ENCODE measurements at regions not wholly inside any gene's neighbourhood (a gene's known extent, or its start where the extent isn't known, plus 50 kb on each side); places are given as distances from the start of the nearest gene placed in this dataset.

- no peak overlapping the region for H3K27ac Mint-ChIP-seq
- H3K36me3 Mint-ChIP-seq (ENCODE audit: low read depth): peaks cover 2% of the 10 kb centered on the region
- H3K4me3 Mint-ChIP-seq: no peak overlapping the region
- no peak for DNase-seq
- peaks cover 1% of the 10 kb centered on the region for H3K27me3 Mint-ChIP-seq (ENCODE audit: low read depth)
- intact Hi-C loops (cut with micrococcal nuclease): no loop called here
- peaks cover 2% of the 10 kb centered on the region for H3K9me3 Mint-ChIP-seq
- CTCF ChIA-PET: no interaction called here
- no peaks in the 10 kb centered on the region for H3K4me1 Mint-ChIP-seq (ENCODE audit: low read depth)
Measured at GRCh38 chr2:14422426-14422825, 210.1 kb upstream of the LRATD1 start.

DNA sequence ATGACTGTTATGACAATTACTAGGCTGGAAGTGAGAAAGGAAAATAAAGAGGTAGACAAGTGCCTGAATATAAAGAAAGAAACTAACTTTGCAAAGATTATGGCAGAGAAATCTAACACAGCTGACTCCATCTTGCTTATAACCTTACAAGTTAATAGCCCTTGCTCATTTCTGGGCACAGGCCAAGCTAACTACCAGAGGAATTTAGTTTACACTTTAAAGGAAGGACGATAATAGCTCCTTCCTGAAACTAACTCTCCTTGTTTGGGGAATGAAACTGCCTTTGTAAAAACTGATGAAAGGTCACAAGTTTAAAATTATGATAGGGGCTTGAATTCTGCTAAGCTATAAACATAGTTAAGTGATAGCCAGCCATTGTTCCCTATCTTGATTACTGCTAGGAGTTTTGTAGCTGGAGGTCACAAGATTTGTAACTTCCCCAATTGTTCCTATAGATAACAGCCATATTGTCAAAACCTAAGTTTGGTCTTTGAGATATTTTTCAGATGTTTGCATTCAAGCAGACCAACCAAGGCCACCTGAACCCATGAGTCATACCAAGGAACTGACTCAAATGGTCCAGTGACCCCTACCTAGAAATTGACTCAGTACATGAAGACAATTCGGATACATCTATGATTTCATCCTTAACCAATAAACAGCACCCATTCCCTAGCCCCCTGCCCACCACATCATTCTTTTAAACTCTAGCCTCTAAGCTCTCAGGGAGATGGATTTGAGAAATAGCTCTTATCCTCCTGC is 209.2 kb upstream of the LRATD1 start:
- no peaks in the 10 kb centered on the region for H3K4me1 Mint-ChIP-seq (ENCODE audit: low read depth)
- peaks cover 1% of the 10 kb centered on the region for H3K27me3 Mint-ChIP-seq (ENCODE audit: low read depth)
- no peak for DNase-seq
- no peak overlapping the region for H3K4me3 Mint-ChIP-seq
- H3K36me3 Mint-ChIP-seq (ENCODE audit: low read depth): peaks cover 2% of the 10 kb centered on the region
- H3K27ac Mint-ChIP-seq: no peak overlapping the region
- peaks cover 2% of the 10 kb centered on the region for H3K9me3 Mint-ChIP-seq
- intact Hi-C loops (cut with micrococcal nuclease): no loop called here
- CTCF ChIA-PET: no interaction called here

DNA sequence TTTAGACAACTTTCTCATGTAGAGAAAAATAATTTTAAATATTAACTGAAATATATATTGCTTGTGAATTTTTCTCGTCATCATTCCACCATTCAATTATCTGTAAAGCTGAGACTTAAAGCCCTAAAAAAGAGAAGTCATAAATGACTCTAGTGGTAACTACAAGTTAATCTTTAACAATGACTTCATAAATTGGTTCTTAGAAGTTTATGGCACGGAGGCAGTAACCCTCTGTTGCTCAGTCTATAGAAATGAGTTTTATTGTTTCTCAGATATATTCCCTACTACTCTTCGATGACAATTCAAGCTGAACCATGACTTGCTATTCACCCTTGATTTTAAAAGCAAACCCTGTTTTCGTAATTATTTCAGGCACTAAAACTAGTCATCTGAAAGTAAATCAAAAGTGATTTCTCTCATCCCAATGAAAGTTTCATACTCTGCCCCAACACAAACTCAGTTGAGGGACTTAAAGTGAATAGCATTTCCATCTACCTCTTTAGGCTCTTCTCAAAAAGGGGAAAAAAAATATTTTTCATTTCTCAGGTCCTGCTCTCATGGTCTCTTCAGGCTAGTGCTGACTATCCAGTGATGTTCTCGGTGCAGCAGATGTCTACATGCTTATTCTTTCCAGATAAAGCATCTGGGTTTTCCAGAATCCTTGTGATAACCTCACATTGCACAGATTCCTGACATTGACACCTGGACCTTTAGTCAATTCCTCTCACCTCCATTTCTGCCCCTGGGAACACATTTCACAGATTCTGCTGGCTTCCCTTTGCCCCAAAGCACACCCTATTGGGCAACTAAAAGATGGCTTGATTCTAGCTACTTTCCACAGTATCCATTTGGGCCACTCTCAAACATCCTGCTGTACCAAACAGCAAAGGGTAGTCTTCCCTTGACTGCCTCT is 207.8 kb upstream of the LRATD1 start:
- H3K36me3 Mint-ChIP-seq (ENCODE audit: low read depth): peaks cover 2% of the 10 kb centered on the region

DNA sequence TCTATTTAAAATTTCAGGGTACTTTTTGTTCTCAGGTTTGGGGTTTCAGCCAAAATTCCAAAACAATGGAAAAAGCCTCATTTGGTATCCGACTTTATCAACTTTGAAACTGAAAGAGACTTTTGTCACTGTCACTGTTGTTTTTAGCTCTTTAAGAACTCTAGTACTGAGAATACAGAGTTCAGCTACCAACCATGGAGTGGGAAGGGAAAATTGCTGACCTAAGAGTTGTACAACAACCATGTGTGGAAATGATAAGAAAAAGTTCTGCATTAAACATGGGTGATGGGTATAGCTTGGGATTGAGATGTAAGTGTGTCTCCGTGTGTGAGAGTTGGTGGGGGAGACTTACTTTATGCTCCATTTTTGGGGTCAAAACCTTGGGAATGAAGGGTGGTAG is 206.6 kb upstream of the LRATD1 start:
- peaks cover 1% of the 10 kb centered on the region for H3K27me3 Mint-ChIP-seq (ENCODE audit: low read depth)
- intact Hi-C loops (cut with micrococcal nuclease): no loop called here
- CTCF ChIA-PET: no interaction called here
- H3K27ac Mint-ChIP-seq: no peak overlapping the region
- H3K36me3 Mint-ChIP-seq (ENCODE audit: low read depth): peaks cover 2% of the 10 kb centered on the region
- H3K4me1 Mint-ChIP-seq (ENCODE audit: low read depth): no peaks in the 10 kb centered on the region
- peaks cover 2% of the 10 kb centered on the region for H3K9me3 Mint-ChIP-seq
- H3K4me3 Mint-ChIP-seq: no peak overlapping the region
- no peak for DNase-seq

More for the DNA sequence above, 207.8 kb upstream of the LRATD1 start:
- Mint-ChIP-seq H3K27me3 (ENCODE audit: low read depth) (peaks cover 1% of the 10 kb centered on the region), H3K4me1 (ENCODE audit: low read depth) (no peaks in the 10 kb centered on the region), H3K9me3 (peaks cover 2% of the 10 kb centered on the region), H3K4me3 (no peak overlapping the region), H3K27ac (no peak overlapping the region)
- CTCF ChIA-PET: no interaction called here
- intact Hi-C loops (cut with micrococcal nuclease): no loop called here
- no peak for DNase-seq

- intact Hi-C loops (cut with micrococcal nuclease): no loop called here
- H3K4me1 Mint-ChIP-seq (ENCODE audit: low read depth): no peaks in the 10 kb centered on the region
- H3K36me3 Mint-ChIP-seq (ENCODE audit: low read depth): peaks cover 2% of the 10 kb centered on the region
- peaks cover 1% of the 10 kb centered on the region for H3K27me3 Mint-ChIP-seq (ENCODE audit: low read depth)
- H3K27ac Mint-ChIP-seq: no peak overlapping the region
- DNase-seq: no peak
- no peak overlapping the region for H3K4me3 Mint-ChIP-seq
- CTCF ChIA-PET: no interaction called here
- peaks cover 2% of the 10 kb centered on the region for H3K9me3 Mint-ChIP-seq
Measured at GRCh38 chr2:14428056-14428455, 204.5 kb upstream of the LRATD1 start.

DNA sequence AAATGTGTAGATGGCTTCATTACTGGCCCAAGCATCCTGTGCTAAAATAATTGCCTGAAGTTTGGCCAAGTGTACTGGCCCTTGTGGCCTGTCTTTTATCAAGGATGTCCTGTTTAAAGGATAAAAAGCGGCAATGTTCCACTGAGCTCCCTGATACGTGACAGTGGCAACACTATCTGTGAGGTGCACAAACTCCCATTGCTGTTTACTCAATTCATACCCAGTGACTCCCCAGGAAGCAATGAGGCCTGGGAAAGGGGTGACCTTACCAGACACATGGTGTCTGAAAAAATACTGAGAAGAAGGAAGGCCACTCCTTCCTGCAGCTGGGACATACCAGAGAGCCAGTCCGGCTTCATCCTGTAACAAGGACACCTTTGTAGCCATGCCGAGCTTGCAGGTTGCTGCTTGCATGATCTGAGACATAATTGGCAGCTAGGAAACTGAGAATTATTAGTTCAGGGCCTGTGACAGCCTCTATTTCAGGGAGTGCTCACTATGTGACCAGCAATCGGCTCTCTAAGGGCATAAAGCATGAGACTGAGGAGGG is 198.5 kb upstream of the LRATD1 start:
- Mint-ChIP-seq H3K36me3 (ENCODE audit: low read depth) (no peaks in the 10 kb centered on the region), H3K9me3 (peaks cover 2% of the 10 kb centered on the region), H3K27me3 (ENCODE audit: low read depth) (no peaks in the 10 kb centered on the region), H3K27ac (no peak overlapping the region), H3K4me3 (no peak overlapping the region), H3K4me1 (ENCODE audit: low read depth) (no peaks in the 10 kb centered on the region)
- intact Hi-C loops (cut with micrococcal nuclease): no loop called here
- CTCF ChIA-PET: no interaction called here
- no peak for DNase-seq

GRCh38 chr2:14445670-14446069 is 186.8 kb upstream of the LRATD1 start:
- no peaks in the 10 kb centered on the region for H3K4me1 Mint-ChIP-seq (ENCODE audit: low read depth)
- H3K4me3 Mint-ChIP-seq: no peak overlapping the region
- no peaks in the 10 kb centered on the region for H3K36me3 Mint-ChIP-seq (ENCODE audit: low read depth)
- CTCF ChIA-PET: no interaction called here
- no peak for DNase-seq
- peaks cover 6% of the 10 kb centered on the region for H3K9me3 Mint-ChIP-seq
- no peaks in the 10 kb centered on the region for H3K27me3 Mint-ChIP-seq (ENCODE audit: low read depth)
- intact Hi-C loops (cut with micrococcal nuclease): no loop called here
- H3K27ac Mint-ChIP-seq: no peak overlapping the region

DNA sequence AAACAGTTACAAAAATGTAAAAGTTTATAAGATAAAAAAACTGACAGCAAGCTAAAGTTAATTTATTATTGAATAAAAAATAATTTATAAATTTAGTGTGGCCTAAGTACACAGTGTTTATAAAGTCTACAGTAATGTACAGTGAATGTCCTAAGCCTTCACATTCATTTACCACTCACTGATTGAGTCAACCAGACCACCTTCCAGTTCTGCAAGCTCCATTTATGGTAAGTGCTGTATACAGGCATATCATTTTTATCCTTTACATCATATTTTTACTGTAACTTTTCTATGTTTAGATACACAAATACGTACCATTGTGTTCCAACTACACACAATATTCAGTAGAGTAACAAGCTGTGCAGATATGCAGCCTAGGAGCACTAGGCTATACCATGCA is 184.2 kb upstream of the LRATD1 start:
- DNase-seq: no peak
- Mint-ChIP-seq H3K36me3 (ENCODE audit: low read depth) (no peaks in the 10 kb centered on the region), H3K27me3 (ENCODE audit: low read depth) (no peaks in the 10 kb centered on the region), H3K27ac (no peak overlapping the region), H3K4me1 (ENCODE audit: low read depth) (no peaks in the 10 kb centered on the region), H3K4me3 (no peak overlapping the region), H3K9me3 (peaks cover 6% of the 10 kb centered on the region)
- CTCF ChIA-PET: no interaction called here
- intact Hi-C loops (cut with micrococcal nuclease): no loop called here

DNA sequence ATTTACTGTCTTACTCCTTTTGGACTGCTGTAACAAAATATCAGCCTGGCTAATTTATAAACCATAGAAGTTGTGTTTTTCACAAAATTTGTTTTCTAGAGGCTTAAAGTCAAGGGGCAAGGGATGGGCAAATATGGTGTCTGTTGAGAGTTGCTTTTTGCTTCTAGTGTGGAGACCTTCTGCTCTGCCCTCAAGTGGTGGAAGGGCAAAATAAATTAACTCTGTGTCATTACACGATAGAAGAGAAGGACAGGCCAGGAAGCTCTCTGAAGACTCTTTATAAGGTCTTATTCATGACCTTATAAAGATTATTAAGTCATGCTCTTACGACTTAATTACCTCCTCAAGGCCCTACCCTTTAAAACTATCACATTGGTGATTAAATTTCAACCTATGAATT is 181.2 kb upstream of the LRATD1 start:
- intact Hi-C loops (cut with micrococcal nuclease): no loop called here
- no peaks in the 10 kb centered on the region for H3K27me3 Mint-ChIP-seq (ENCODE audit: low read depth)
- peaks cover 2% of the 10 kb centered on the region for H3K9me3 Mint-ChIP-seq
- H3K36me3 Mint-ChIP-seq (ENCODE audit: low read depth): no peaks in the 10 kb centered on the region
- H3K27ac Mint-ChIP-seq: no peak overlapping the region
- no peak overlapping the region for H3K4me3 Mint-ChIP-seq
- H3K4me1 Mint-ChIP-seq (ENCODE audit: low read depth): no peaks in the 10 kb centered on the region
- no peak for DNase-seq
- CTCF ChIA-PET: no interaction called here

DNA sequence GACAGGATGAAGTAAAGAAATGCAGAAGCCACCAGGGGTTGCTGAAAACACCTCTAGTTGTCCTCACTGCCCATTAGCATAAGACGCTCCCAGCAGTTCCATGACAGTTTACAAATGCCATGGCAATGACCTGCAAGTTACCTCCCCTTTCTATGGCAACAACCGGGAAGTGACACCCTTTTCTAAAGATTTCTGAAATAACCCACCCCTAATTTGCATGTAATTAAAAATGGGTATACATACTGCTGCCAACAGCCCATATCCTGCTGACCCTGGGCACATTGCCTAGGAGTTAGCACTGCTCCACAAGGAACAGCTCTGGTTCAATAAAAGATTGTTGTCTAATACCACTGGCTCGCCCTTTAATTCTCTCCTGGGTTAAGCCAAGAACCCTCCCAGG is 178.3 kb upstream of the LRATD1 start:
- no peaks in the 10 kb centered on the region for H3K27me3 Mint-ChIP-seq (ENCODE audit: low read depth)
- CTCF ChIA-PET: no interaction called here
- no peak for DNase-seq
- H3K4me1 Mint-ChIP-seq (ENCODE audit: low read depth): no peaks in the 10 kb centered on the region
- H3K4me3 Mint-ChIP-seq: no peak overlapping the region
- H3K36me3 Mint-ChIP-seq (ENCODE audit: low read depth): no peaks in the 10 kb centered on the region
- no peak overlapping the region for H3K27ac Mint-ChIP-seq
- intact Hi-C loops (cut with micrococcal nuclease): no loop called here
- peaks cover 5% of the 10 kb centered on the region for H3K9me3 Mint-ChIP-seq

DNA sequence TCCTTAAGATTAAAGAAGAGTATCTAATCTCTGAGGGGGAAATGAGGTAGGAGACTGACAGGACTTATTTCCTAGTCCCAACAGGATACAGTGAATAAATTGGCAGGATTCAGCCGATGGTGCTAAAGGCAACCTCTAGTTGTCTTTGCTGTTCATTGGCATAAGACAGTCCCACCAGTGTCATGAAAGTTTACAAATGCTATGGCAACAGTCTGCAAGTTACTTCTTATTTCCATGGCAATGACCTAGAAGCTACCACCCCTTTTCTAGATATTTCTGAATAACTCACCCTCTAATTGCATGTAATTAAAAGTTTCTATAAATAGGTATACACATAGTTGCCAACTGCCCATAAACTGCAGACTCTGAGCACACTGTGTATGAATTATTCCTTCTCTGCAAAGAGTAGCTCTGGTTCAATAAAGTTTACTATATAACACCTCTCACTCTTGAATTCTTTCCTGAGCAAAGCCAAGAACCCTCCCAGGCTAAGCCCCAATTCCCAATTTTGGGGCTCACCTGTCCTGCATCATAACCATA is 172.7 kb upstream of the LRATD1 start:
- CTCF ChIA-PET: interaction anchor here (0.6 kb wide), 1 partner anchor 348 kb away, joined by 3 read pairs; no protein-coding TSS in a partner anchor
- no peaks in the 10 kb centered on the region for H3K4me1 Mint-ChIP-seq (ENCODE audit: low read depth)
- H3K36me3 Mint-ChIP-seq (ENCODE audit: low read depth): no peaks in the 10 kb centered on the region

DNA sequence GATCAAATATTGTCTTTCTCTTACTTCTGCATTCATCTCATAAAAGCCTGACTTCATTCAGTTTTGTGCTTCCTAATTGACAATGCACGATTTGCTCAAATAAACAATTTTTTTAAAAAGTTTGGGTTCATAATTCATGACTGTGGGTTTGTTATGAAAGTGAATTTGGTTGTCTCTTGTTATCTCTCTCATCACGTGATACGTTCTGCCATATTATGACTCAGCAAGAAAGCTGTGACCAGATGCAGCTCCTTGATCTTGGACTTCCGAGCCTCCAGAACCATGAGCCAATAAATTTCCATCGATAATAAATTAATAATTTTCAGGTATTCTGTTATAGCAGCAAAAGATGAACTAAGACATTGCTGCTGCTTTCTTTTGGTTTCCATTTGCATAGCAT is 156.5 kb upstream of the LRATD1 start:
- Mint-ChIP-seq H3K4me3 (no peak overlapping the region), H3K27ac (no peak overlapping the region), H3K27me3 (ENCODE audit: low read depth) (no peaks in the 10 kb centered on the region), H3K36me3 (ENCODE audit: low read depth) (no peaks in the 10 kb centered on the region), H3K9me3 (no peaks in the 10 kb centered on the region), H3K4me1 (ENCODE audit: low read depth) (no peaks in the 10 kb centered on the region)
- DNase-seq: no peak
- CTCF ChIA-PET: no interaction called here
- intact Hi-C loops (cut with micrococcal nuclease): no loop called here

More for the DNA sequence above, 172.7 kb upstream of the LRATD1 start:
- H3K27me3 Mint-ChIP-seq (ENCODE audit: low read depth): no peaks in the 10 kb centered on the region
- no peak for DNase-seq
- H3K9me3 Mint-ChIP-seq: peaks cover 5% of the 10 kb centered on the region
- no peak overlapping the region for H3K4me3 Mint-ChIP-seq
- intact Hi-C loops (cut with micrococcal nuclease): no loop called here
- no peak overlapping the region for H3K27ac Mint-ChIP-seq

Data from activated naive CD4-positive, alpha-beta T cell treated with anti-CD3 and anti-CD28 coated beads for 36 hours (primary cell).